GM13976 (cell line): ENCODE measurements at regions not wholly inside any gene's neighbourhood (a gene's known extent, or its start where the extent isn't known, plus 50 kb on each side); places are given as distances from the start of the nearest gene placed in this dataset.

Source experiments
- DNase-seq: peaks from one replicate; pipeline ENCODE4 v3.0.0; 2012; ENCODE audit warnings: low spot score
- CTCF ChIP-seq: IDR thresholded peaks from 2 replicates; pipeline ENCODE4 v1.5.1; 2012; ENCODE audit warnings: borderline replicate concordance, mild to moderate bottlenecking; ENCODE audit not compliant: insufficient read depth; ENCODE audit errors: extremely low read depth, missing control alignments, control extremely low read depth
- in situ Hi-C: fragments of 300-500 bp; cut with MboI; formaldehyde crosslinking; loops from one replicate; pipeline ENCODE4 v1.12.0; 2022; ENCODE audit warnings: low sequenced_read_pairs, mixed read lengths, inconsistent platforms; ENCODE audit not compliant: unreplicated experiment

- in situ Hi-C loops = no loop called here
- no peak for TF ChIP-seq CTCF
- no peak for DNase-seq
These were observed 655.0 kb upstream of the CAMK1G start for GRCh38 chr1:208928349-208929010.

- in situ Hi-C loops = no loop called here
- TF ChIP-seq CTCF = no peak
- no peak for DNase-seq
These were observed 653.9 kb upstream of the CAMK1G start for GRCh38 chr1:208929575-208929974.

- no peak for DNase-seq
- in situ Hi-C loops = no loop called here
- no peak for TF ChIP-seq CTCF
These were observed 651.6 kb upstream of the CAMK1G start for GRCh38 chr1:208931936-208932335.

GRCh38 chr1:208933984-208934525, 649.5 kb upstream of the CAMK1G start:
- DNase-seq = no peak
- in situ Hi-C loops = no loop called here
- no peak for TF ChIP-seq CTCF

DNA sequence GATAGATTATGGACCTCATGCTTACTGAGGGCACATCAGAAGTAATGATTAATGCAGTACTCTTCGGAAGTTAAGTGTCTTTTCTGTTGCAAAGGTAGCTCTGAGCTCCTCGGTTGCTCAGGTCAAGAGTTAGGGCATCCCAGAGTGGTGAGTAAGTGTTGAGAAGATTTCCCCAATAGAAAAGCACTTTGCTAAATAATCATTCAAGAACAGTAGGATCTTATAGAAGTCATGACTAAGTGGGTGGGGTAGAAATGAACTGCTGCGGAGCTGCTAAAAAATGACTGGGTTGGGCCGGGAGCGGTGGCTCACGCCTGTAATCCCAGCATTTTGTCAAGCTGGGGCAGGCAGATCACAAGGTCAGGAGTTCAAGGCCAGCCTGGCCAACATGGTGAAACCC, 648.6 kb upstream of the CAMK1G start:
- DNase-seq = no peak
- in situ Hi-C loops = no loop called here
- no peak for TF ChIP-seq CTCF

DNA sequence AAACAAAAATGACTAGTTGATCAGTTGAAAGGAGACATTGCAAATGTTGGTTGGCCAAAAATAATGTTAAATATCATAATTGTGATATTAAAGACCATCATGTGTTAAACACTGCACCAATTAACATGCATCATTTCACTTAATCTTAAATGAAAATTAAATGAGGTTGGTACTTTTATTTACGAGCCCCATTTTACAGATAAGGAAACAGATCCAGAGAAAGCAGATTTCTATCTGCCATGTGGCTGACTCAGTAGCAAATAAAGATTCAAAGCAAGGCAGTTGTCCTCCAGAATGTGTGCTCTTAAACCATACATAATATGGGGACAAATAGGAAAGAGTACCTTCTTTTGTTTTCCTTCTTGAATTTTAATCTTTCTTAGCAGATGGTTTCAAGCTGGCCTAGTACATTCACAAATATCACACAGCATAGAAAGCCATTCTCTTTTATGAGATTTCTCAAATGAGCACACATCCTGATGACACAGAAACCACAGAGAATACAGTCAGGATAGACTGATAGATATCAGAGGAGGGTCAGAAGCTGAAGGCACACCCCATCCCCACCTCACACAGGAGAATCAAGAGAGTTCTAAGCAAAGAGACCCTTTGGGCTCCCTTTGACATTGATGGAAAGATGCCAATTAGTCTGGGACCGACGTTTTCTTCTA, 647.9 kb upstream of the CAMK1G start:
- in situ Hi-C loops = no loop called here
- TF ChIP-seq CTCF = no peak
- no peak for DNase-seq
